Stimulated activated effector memory CD8-positive, alpha-beta T cell treated with anti-CD3 and anti-CD28 coated beads, Interleukin-12 subunit alpha, Interleukin-12 subunit beta, amount 100 ng/mL, for 72 hours (primary cell): ENCODE measurements at regions not wholly inside any gene's neighbourhood (a gene's known extent, or its start where the extent isn't known, plus 50 kb on each side); places are given as distances from the start of the nearest gene placed in this dataset.

Experiments
- ATAC-seq: fragments of 150-1000 bp; cut with Tn5 transposase; 2 replicates; pipeline ENCODE4 v1.10.0; 2021
- DNase-seq, 2 donors: peaks; one replicate each; pipeline ENCODE4 v3.0.0; 2021 to 2022; ENCODE audit warnings: low spot score in 2 of 2
- H3K27ac Mint-ChIP-seq: one replicate; pipeline ENCODE4 v1.8.0; 2022; ENCODE audit warnings: mild to moderate bottlenecking, mixed read lengths
- H3K36me3 Mint-ChIP-seq: one replicate; pipeline ENCODE4 v1.8.0; 2022; ENCODE audit warnings: mild to moderate bottlenecking, mixed read lengths
- H3K4me1 Mint-ChIP-seq: one replicate; pipeline ENCODE4 v1.8.0; 2022; ENCODE audit warnings: mixed read lengths
- H3K4me3 Mint-ChIP-seq: one replicate; pipeline ENCODE4 v1.8.0; 2022; ENCODE audit warnings: mild to moderate bottlenecking, mixed read lengths
- H3K9me3 Mint-ChIP-seq: one replicate; pipeline ENCODE4 v1.8.0; 2022; ENCODE audit warnings: mixed read lengths

DNA sequence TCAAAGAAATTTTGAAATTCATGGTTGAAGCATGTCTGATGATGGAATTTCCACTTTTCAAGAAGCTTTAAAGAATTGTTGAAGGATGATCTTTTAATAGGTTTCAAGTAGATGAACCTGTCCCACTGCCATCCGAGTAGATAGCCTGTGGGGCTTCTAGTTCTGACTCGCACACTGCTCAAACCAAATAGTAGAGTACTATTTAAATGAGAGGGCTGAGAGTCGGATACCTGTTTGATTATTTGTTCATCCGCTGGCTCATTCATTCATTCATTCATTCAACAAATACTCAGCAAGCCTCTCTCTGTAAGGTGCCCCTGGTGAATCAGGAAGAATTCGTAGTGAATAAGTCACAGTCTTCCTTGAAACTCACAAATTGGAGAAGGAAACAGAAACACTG is 108.2 kb upstream of the IRX5 start:
- Mint-ChIP-seq H3K9me3 (peaks cover 8% of the 10 kb centered on the region), H3K4me1 (no peaks in the 10 kb centered on the region), H3K36me3 (no peaks in the 10 kb centered on the region), H3K27ac (no peak overlapping the region), H3K4me3 (no peak overlapping the region)
- ATAC-seq (no peak), DNase-seq (no peak)

DNA sequence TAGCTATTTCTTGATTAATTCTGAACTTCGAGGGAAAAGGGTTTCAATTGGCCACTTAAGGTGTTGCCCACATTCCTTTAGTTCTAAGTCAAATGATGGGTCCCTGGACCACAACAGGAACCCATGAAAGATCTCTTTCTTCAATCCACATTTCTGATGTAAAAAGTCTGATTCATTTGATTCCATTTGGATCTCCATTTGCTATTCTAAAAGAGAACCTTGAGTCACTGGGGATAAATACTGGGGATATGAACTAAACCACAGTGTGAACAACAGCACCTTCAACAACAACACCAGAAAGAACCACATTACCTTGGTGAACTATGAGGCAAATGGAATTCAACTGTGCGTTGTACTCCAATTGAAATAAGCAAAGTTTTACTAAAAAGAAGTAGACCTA is 108.9 kb upstream of the IRX5 start:
- Mint-ChIP-seq H3K4me1 (no peaks in the 10 kb centered on the region), H3K36me3 (no peaks in the 10 kb centered on the region), H3K4me3 (no peak overlapping the region), H3K27ac (no peak overlapping the region), H3K9me3 (peaks cover 3% of the 10 kb centered on the region)
- ATAC-seq (no peak), DNase-seq (no peak)

DNA sequence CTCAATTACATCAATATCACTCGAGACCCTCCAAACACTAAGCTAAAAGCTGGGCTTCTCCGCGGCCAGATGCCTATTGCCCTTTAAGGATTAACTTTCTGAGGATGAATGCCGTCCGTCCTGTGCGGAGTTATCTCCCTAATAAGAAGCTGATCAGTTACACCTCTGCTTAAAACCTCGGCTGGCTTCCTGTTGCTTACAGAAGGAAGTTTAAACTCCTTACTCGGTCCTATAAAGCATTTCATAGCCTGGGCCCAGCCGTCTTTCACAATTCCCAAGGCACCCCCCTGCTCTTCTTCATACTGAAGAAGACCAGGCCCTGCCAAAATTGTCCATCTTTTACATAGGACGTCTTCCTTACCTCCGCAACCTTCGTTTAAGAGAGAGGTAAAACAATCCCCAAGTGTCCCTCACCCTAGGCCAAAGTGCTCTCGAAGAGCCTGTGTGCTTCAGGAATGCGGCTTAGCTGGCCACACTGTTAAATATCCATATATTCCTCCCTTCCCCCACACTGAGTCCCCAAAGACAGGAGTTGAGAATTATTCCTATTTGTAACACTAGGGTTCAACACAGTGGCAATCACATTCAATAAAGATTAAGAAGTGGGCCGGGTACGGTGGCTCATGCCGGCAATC is 112.6 kb upstream of the IRX5 start:
- no peak for ATAC-seq
- Mint-ChIP-seq H3K36me3 (no peaks in the 10 kb centered on the region), H3K4me1 (no peaks in the 10 kb centered on the region), H3K9me3 (peaks cover 3% of the 10 kb centered on the region), H3K4me3 (no peak overlapping the region), H3K27ac (no peak overlapping the region)
- no peak for DNase-seq

DNA sequence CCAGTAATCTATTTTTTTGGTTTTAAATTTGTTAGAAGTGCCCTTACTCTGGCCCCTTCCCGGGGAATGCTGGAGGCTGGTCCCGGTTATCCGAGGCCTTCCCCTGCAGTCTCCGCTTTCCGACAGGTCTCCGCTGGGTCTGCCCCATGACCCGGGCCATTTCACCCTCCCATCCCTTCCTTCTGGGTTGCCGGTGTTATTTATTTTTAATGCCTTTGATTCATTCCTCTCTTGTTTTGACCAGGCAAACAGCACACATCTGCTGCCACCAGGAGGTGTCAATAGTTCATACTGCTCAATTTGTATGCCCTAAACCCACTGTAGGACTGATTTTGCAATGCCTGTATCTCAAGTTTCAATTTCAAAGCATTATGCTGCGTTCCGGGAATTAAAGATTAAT is 113.2 kb upstream of the IRX5 start:
- no peaks in the 10 kb centered on the region for H3K36me3 Mint-ChIP-seq
- H3K4me3 Mint-ChIP-seq: no peak overlapping the region
- DNase-seq (no peak), ATAC-seq (no peak)
- H3K4me1 Mint-ChIP-seq: no peaks in the 10 kb centered on the region
- H3K9me3 Mint-ChIP-seq: peaks cover 3% of the 10 kb centered on the region
- H3K27ac Mint-ChIP-seq: no peak overlapping the region

DNA sequence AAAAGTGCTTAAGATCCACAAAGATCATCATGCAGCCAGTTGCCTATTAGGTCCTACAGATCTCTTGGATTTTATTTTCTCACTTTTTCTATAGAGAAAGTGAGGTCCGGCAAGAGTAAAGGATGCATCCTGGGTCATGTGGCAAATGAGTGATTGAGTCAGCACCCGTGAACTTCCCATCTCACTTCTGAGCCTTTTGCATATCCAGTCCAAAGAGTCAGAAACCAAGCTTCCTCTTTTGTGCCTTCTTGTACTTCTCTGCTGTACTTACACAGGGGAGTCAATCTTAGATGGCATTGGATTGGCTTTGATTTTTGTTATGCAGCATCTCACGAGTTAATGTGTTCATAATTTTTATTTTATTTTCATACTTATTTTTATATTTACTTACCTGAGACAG is 114.2 kb upstream of the IRX5 start:
- Mint-ChIP-seq H3K4me3 (no peak overlapping the region), H3K27ac (no peak overlapping the region), H3K4me1 (no peaks in the 10 kb centered on the region), H3K9me3 (peaks cover 3% of the 10 kb centered on the region), H3K36me3 (no peaks in the 10 kb centered on the region)
- ATAC-seq (no peak), DNase-seq (no peak)

DNA sequence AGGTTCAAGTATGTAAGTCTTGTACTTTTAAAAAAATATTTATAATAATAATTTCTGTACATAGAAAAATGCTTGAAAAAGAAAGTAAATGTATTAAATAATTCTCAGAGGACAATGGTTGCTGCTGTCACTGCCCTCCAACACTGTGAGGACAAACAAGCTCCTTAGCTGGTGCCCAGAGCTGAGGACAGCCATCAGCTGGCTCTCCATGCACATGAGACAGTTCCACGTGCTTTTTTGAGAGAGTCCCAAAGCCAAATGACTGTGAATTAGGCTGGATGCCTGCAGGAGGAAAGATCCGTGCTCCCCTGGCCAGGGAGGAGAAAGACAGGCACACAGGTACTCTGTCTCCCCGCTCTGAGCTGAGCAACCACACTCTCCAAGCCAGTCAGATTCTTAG is 115.5 kb upstream of the IRX5 start:
- DNase-seq: no peak
- H3K36me3 Mint-ChIP-seq: no peaks in the 10 kb centered on the region
- H3K27ac Mint-ChIP-seq: no peak overlapping the region
- no peaks in the 10 kb centered on the region for H3K4me1 Mint-ChIP-seq
- ATAC-seq: no peak
- no peak overlapping the region for H3K4me3 Mint-ChIP-seq
- H3K9me3 Mint-ChIP-seq: peaks cover 3% of the 10 kb centered on the region

DNA sequence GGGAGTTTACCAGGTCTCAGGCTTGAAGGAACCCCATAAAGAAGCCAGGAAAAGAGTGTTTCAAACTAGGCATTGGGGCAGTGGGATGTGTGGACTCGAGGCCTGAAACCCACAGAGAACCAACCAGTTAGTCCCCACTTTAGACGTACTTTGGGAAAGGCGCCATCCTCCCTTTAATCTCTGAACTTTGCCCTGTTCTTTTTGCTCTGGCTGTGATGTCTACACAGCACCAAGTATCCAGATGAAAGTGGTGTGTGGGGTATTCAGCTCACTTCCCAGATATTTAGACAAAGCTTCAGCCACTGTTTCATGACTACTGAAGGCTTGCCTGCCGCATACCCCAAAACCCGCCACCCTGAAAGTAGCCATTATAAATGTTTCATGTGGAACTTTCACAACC is 116.9 kb upstream of the IRX5 start:
- Mint-ChIP-seq H3K27ac (no peak overlapping the region), H3K4me3 (no peak overlapping the region), H3K4me1 (no peaks in the 10 kb centered on the region), H3K9me3 (no peaks in the 10 kb centered on the region), H3K36me3 (no peaks in the 10 kb centered on the region)
- no peak for DNase-seq
- ATAC-seq: no peak

DNA sequence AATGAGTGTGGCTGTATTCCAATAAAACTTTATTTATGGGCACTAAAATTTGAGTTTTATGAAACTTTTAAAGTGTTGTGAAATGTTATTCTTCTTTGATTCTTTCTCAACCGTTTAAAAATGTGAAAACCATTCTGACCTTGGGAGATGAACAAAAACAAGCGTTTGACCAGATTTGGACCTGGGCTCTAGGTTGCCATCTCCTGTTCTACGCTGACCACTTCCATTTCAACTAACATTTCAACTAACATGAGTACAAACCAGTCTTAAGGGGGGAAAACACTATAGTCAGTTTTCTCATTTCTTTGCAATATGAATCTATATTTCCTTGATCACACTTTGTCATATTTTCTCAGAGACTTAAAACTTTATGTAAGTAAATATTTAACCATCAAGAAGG is 118.4 kb upstream of the IRX5 start:
- Mint-ChIP-seq H3K36me3 (no peaks in the 10 kb centered on the region), H3K4me3 (no peak overlapping the region)
- no peak for DNase-seq

DNA sequence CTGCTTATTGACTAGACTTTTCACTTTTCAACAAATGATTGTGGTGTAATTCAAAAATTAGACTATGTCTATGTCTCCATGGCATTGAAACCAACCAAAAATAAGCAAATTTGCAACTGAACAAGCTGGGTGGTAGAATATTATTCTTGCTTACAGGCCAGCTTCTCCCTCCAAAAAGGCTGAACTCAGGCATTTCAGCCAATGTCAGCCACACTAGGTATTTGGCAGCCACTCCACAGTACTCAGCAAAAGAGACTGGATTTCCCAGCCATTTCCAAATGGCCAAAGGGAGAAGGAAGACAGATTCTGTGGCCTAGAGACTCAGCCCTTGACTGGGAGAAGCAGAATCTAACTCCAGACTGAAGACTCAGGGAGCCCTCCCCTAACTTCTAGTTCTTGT is 121.8 kb upstream of the IRX5 start:
- H3K4me3 Mint-ChIP-seq: no peak overlapping the region
- ATAC-seq: no peak
- no peak for DNase-seq
- H3K9me3 Mint-ChIP-seq: no peaks in the 10 kb centered on the region
- H3K27ac Mint-ChIP-seq: no peak overlapping the region
- H3K4me1 Mint-ChIP-seq: no peaks in the 10 kb centered on the region
- no peaks in the 10 kb centered on the region for H3K36me3 Mint-ChIP-seq

More for the DNA sequence above, 118.4 kb upstream of the IRX5 start:
- no peaks in the 10 kb centered on the region for H3K4me1 Mint-ChIP-seq
- ATAC-seq: no peak
- no peak overlapping the region for H3K27ac Mint-ChIP-seq
- H3K9me3 Mint-ChIP-seq: no peaks in the 10 kb centered on the region

DNA sequence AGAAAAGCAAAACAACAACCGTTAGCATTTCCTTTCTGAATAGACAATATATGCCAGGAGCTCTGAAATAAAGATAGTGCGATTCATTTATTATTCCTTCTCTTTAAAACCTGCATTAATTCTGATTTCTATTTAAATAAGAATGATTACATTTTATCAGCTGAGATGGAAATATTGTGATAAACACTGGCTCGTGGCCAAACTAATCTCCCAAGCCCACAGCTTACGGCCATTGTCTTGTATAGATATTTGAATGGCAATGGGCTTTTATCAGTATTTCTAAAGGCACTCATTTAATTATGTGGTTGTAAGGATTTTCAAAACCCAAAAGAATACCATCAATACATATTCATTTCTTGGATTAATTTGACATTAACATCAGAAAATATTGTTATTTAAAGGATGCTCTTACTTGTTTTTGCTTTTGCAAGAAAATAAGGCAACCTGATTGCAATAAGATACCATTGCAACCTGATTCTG is 123.7 kb upstream of the IRX5 start:
- H3K9me3 Mint-ChIP-seq: peaks cover 4% of the 10 kb centered on the region
- DNase-seq (no peak), ATAC-seq (no peak)
- no peaks in the 10 kb centered on the region for H3K36me3 Mint-ChIP-seq
- H3K27ac Mint-ChIP-seq: no peak overlapping the region
- no peak overlapping the region for H3K4me3 Mint-ChIP-seq
- no peaks in the 10 kb centered on the region for H3K4me1 Mint-ChIP-seq

DNA sequence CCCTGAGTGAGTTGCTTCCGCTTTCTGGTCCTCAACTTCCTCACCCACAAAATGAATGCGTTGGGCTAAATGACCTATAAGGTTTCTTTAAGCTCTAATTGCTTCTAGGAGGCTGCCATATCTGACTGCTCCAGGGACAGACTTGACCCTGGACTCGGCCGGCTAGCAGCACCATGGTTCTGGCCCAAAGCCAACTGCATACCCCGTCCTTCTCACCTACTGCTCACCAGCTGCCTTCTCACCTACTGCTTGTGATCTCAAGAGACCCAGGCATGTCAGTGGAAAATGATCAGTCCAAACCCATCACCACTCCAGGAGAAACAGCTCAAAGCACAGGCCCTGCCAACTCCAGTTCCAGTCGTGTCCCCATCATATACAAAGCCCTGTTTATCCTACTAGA is 124.3 kb upstream of the IRX5 start:
- no peak for ATAC-seq
- no peaks in the 10 kb centered on the region for H3K36me3 Mint-ChIP-seq

DNA sequence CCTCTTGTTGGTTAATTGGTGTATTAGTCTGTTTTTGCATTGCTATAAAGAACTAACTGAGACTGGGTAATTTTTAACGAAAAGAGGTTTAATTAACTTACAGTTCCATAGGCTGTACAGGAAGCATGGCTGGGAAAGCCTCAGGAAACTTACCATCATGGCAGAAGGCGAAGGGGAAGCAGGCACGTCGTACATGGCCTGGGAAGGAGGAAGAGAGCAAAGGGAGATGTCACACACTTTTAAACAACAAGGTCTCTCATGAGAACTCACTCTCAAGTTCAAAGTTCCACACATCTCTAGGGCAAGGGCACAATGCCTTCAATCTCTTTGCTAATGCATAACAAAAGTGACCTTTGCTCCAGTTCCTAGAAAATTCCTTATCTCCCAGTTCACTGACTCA is 125.0 kb upstream of the IRX5 start:
- Mint-ChIP-seq H3K9me3 (peaks cover 4% of the 10 kb centered on the region), H3K4me1 (no peaks in the 10 kb centered on the region), H3K36me3 (no peaks in the 10 kb centered on the region), H3K4me3 (no peak overlapping the region), H3K27ac (no peak overlapping the region)
- ATAC-seq (no peak), DNase-seq (no peak)

More for the DNA sequence above, 124.3 kb upstream of the IRX5 start:
- Mint-ChIP-seq H3K9me3 (peaks cover 4% of the 10 kb centered on the region), H3K4me1 (no peaks in the 10 kb centered on the region), H3K27ac (no peak overlapping the region), H3K4me3 (no peak overlapping the region)
- DNase-seq: no peak

DNA sequence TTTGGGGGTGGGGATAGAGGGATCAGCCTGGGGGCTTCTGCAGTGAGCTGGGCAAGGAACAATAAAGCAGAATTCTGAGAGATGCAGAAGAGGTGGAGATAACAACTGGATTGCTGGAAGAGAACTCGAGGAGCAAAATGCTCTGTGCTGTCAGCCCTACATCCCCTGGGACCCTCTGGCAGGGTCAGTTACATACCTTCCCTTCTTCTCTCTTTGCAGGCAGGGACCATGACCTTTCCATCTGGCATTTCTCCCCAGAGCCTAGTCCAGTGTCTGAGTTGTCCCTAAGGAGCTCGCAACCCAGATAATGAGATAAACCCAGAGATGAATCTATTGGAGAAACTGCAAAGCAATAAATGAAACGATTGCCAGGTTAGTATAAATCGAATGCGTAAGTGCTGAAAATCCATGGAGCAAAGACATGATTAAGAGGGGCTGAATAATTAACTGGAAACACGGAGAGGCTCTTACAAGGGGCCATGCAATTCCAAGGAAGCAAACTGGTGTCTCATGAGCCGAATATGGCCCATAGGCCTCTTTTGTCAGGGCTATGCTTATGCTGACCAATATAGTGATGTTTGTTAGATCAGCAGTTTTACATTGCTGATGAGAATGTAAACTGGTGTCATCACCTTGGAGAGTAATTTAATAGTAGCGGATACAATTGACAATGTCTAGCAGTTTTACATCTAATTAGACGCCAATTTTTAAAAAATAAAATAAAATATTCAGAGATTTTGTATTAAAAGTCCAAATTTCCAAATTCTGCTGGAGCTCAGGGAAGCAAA is 129.4 kb upstream of the IRX5 start:
- H3K9me3 Mint-ChIP-seq: peaks cover 13% of the 10 kb centered on the region
- no peak for ATAC-seq
- H3K4me3 Mint-ChIP-seq: no peak overlapping the region
- no peak overlapping the region for H3K27ac Mint-ChIP-seq
- DNase-seq: no peak
- H3K4me1 Mint-ChIP-seq: no peaks in the 10 kb centered on the region
- H3K36me3 Mint-ChIP-seq: no peaks in the 10 kb centered on the region

DNA sequence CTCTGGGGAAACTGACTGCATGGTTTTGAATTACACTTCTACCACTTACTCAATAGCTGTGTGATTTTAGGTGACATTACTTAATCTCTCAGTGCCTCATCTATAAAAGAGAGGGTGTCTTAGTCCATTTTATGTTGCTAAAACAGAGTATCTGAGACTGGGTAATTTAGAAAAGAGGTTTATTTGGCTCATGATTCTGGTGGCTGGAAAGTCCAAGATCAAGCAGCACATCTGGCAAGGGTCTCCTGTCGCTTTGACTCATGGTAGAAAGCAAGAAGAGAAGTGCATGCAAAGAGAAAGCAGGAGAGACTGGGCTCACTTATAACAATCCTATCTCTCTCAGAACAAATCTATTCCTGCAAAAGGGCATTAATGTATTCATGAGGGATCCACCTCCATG is 132.4 kb upstream of the IRX5 start:
- ATAC-seq (no peak), DNase-seq (no peak)
- Mint-ChIP-seq H3K9me3 (peaks cover 13% of the 10 kb centered on the region), H3K4me3 (no peak overlapping the region), H3K27ac (no peak overlapping the region), H3K36me3 (no peaks in the 10 kb centered on the region), H3K4me1 (no peaks in the 10 kb centered on the region)

DNA sequence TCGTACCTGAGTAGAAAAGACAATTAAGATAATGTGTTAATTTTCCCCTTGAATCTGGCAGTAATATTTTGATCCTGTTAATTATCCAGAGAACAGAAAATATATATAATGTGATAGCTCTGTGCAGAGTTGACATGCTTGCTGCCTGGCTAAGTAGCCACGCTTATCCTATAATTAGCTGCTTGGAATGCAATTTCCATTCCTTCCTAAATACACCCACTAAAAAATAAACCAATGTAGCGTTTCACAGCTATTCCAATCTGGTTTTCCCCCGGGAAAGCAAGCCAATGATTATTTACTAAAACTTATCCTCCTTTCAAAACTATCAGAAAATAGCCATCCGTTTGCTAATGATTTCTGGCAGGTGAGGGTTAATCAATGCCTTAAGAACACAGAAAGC is 134.5 kb upstream of the IRX5 start:
- no peak overlapping the region for H3K4me3 Mint-ChIP-seq
- H3K36me3 Mint-ChIP-seq: no peaks in the 10 kb centered on the region
- no peaks in the 10 kb centered on the region for H3K4me1 Mint-ChIP-seq
- ATAC-seq (no peak), DNase-seq (no peak)
- H3K9me3 Mint-ChIP-seq: peaks cover 9% of the 10 kb centered on the region
- H3K27ac Mint-ChIP-seq: no peak overlapping the region

DNA sequence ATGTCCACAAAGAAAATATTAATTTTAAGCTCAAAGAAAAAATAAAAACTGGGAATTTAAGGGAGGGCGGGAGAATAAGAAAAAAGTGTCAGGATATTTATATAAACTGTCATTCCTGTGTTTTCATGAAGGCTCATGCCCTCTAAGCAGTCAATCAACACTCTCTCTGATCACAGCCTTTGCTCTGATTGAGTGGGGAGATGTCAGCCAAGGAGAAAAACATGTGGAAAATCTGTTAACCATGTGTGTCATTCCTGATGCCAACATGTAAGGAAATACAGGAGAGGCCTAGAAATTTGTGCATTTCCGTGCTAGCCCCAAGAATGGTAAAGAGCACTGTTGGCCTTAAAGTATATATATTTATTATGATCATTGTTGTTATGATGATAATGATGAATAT is 137.9 kb upstream of the IRX5 start:
- Mint-ChIP-seq H3K4me1 (no peaks in the 10 kb centered on the region), H3K4me3 (no peak overlapping the region), H3K36me3 (no peaks in the 10 kb centered on the region), H3K9me3 (no peaks in the 10 kb centered on the region), H3K27ac (no peak overlapping the region)
- ATAC-seq: no peak
- no peak for DNase-seq
